PC-3 (cell line): ENCODE measurements at regions not wholly inside any gene's neighbourhood (a gene's known extent, or its start where the extent isn't known, plus 50 kb on each side); places are given as distances from the start of the nearest gene placed in this dataset.

ENCODE experiments used
- CTCF ChIP-seq: fragments of 300-600 bp; sonication (generic); conservative IDR thresholded peaks from 2 replicates; pipeline ENCODE4 v1.5.1; 2017; ENCODE audit warnings: antibody characterized with exemption, low read depth, mild to moderate bottlenecking, low read length
- EZH2 ChIP-seq: fragments of 300-600 bp; sonication (generic); IDR thresholded peaks from one replicate; pipeline ENCODE4 v1.6.1; 2017; ENCODE audit warnings: antibody characterized with exemption, mild to moderate bottlenecking, low read length; ENCODE audit not compliant: unreplicated experiment

- TF ChIP-seq CTCF (no peak), EZH2 (no peak)
These were observed 51.2 kb upstream of the KDM8 start for GRCh38 chr16:27152121-27152520.
